ENCODE measurements at regions not wholly inside any gene's neighbourhood (a gene's known extent, or its start where the extent isn't known, plus 50 kb on each side); places are given as distances from the start of the nearest gene placed in this dataset.

GRCh38 chrX:8413279-8413678 lies 51.4 kb upstream of the VCX3B start:
- H3K4me2 ChIP-seq (ENCODE audit: low read length), result no peak overlapping the region
- no peaks in the 10 kb centered on the region for H3K79me1 ChIP-seq (ENCODE audit: low read length)
- H3K23ac ChIP-seq (ENCODE audit: low read length), result no peak overlapping the region
- H2AFZ ChIP-seq (ENCODE audit: insufficient read depth, low read length, poor library complexity), result no peak overlapping the region
- H3K9me3 ChIP-seq (ENCODE audit: insufficient read depth, low read depth, low read length), result no peaks in the 10 kb centered on the region
- WGBS (ENCODE audit: extremely low coverage, insufficient coverage, insufficient read length), result no CpG with 5 or more reads among the region's 2 CpGs
- H3K9ac ChIP-seq (ENCODE audit: low read length), result no peak overlapping the region
- no peak overlapping the region for H4K91ac ChIP-seq (ENCODE audit: low read depth, low read length)
- H3K27ac ChIP-seq (ENCODE audit: low read depth, low read length), result no peak overlapping the region
- no peaks in the 10 kb centered on the region for H3K36me3 ChIP-seq (ENCODE audit: control insufficient read depth in 1 of 2, insufficient read depth in 2 of 2, low read length in 2 of 2)
- no peak overlapping the region for H2BK5ac ChIP-seq (ENCODE audit: low read depth, low read length, poor library complexity)
- no peak overlapping the region for H2BK12ac ChIP-seq (ENCODE audit: low read length)
- no peaks in the 10 kb centered on the region for H3K4me1 ChIP-seq (ENCODE audit: control insufficient read depth in 1 of 2, insufficient read depth in 2 of 2, low read length in 2 of 2)
- H3K18ac ChIP-seq (ENCODE audit: low read length), result no peak overlapping the region
- H3K27me3 ChIP-seq (ENCODE audit: insufficient read depth, low read length), result no peaks in the 10 kb centered on the region
- no peaks in the 10 kb centered on the region for H3K79me2 ChIP-seq (ENCODE audit: control insufficient read depth, insufficient read depth, low read length, poor library complexity)
- no peak overlapping the region for H3K14ac ChIP-seq (ENCODE audit: low read length)
- H3K4me3 ChIP-seq (ENCODE audit: low read depth, low read length), result no peak overlapping the region
- H2BK120ac ChIP-seq (ENCODE audit: insufficient read depth, low read length, poor library complexity), result no peak overlapping the region
- no peak overlapping the region for H4K12ac ChIP-seq (ENCODE audit: low read depth, low read length)
- DNase-seq, result peak in 1 of 2 donors; percentile 47
- no peak overlapping the region for H3K4ac ChIP-seq (ENCODE audit: low read depth, low read length)
- no peak overlapping the region for H2AK5ac ChIP-seq (ENCODE audit: low read length)
- no peak overlapping the region for H4K8ac ChIP-seq (ENCODE audit: low read depth, low read length)
